Suprapubic skin (tissue), 4 donors: ENCODE measurements at regions not wholly inside any gene's neighbourhood (a gene's known extent, or its start where the extent isn't known, plus 50 kb on each side); places are given as distances from the start of the nearest gene placed in this dataset.

Experiments
- DNase-seq, 2 donors: peaks; one replicate each; pipeline ENCODE4 v3.0.0-alpha.2; 2019; ENCODE audit warnings: low spot score in 2 of 2
- H3K27ac ChIP-seq: fragments of 200-600 bp; sonication (generic); one replicate; pipeline ENCODE4 v1.5.1; 2019
- H3K27me3 ChIP-seq: fragments of 200-600 bp; sonication (generic); one replicate; pipeline ENCODE4 v1.5.1; 2019
- H3K36me3 ChIP-seq: fragments of 200-600 bp; sonication (generic); one replicate; pipeline ENCODE4 v1.5.1; 2019
- H3K4me1 ChIP-seq: fragments of 200-600 bp; sonication (generic); one replicate; pipeline ENCODE4 v1.5.1; 2019
- H3K4me3 ChIP-seq: fragments of 200-600 bp; sonication (generic); one replicate; pipeline ENCODE4 v1.5.1; 2019; ENCODE audit warnings: mild to moderate bottlenecking
- H3K9me3 ChIP-seq: fragments of 200-600 bp; sonication (generic); one replicate; pipeline ENCODE4 v1.5.1; 2019
- CTCF ChIP-seq, 2 donors: fragments of 200-600 bp in 1 of 2; fragments of 450-650 bp in 1 of 2; sonication (generic) in 1 of 2; IDR thresholded peaks; one replicate each; pipeline ENCODE4 v1.5.1; 2016 to 2019; ENCODE audit warnings: antibody characterized with exemption in 2 of 2, mild to moderate bottlenecking in 1 of 2, moderate library complexity in 1 of 2
- EP300 ChIP-seq: sonication (generic); formaldehyde crosslinking; IDR thresholded peaks from one replicate; pipeline ENCODE4 v1.6.1; 2017; ENCODE audit warnings: antibody characterized with exemption
- POLR2A ChIP-seq, 2 donors: fragments of 450-650 bp; IDR thresholded peaks; one replicate each; pipeline ENCODE4 v1.6.1; 2017; ENCODE audit warnings: antibody characterized with exemption in 2 of 2, mild to moderate bottlenecking in 2 of 2, moderate library complexity in 2 of 2
- POLR2AphosphoS5 ChIP-seq, 3 donors: sonication (generic); formaldehyde crosslinking; IDR thresholded peaks; one replicate each; pipeline ENCODE4 v1.6.1; 2017; ENCODE audit warnings: antibody characterized with exemption in 3 of 3
- WGBS: methylation state at CpG from one replicate; pipeline ENCODE4 v1.1.5; 2018; 5-methylcytosine and 5-hydroxymethylcytosine counted together

DNA sequence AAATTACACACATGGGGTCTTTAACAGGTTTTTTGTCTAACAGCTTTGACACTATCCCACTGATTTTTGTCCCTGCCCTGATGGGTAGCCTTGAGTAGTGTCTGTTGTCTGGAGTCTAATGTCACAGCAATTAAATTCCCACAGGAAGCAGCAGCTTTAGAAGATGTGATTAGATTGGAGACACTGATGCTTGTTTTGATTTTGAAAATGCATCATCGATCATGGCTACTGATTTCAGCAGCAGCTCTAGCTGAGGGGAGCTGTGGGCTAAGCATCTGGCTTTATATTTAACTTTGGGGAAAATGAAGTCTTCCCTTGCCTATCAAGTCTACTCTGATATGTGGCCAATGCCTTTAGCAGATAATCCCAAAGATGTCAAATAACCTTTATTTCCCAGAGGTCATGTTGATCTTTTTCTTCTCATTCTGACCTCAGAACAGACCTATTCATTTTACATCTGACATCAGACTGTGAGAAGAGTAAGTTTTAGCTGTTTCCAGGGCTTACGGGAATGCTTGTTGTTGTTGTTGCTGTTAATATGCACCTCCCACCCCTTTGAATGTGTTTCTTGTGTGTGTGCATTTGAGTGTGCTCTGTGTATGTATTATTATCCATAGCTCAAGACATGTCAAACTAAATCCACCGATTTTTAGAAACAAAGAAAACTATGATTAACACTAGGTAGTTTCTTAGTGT is 704.9 kb upstream of the NUDT12 start:
- Histone ChIP-seq H3K4me3 (no peak overlapping the region), H3K36me3 (no peaks in the 10 kb centered on the region), H3K4me1 (no peaks in the 10 kb centered on the region), H3K27ac (no peak overlapping the region), H3K9me3 (no peaks in the 10 kb centered on the region), H3K27me3 (no peaks in the 10 kb centered on the region)
- TF ChIP-seq EP300 (no peak), POLR2A (IDR thresholded peaks at IDR 0.05) (no peak), CTCF (IDR thresholded peaks at IDR 0.05) (no peak), POLR2AphosphoS5 (IDR thresholded peaks at IDR 0.05) (no peak)
- no peak for DNase-seq
- 64% methylated on average over 3 of the region's 3 CpGs for WGBS

DNA sequence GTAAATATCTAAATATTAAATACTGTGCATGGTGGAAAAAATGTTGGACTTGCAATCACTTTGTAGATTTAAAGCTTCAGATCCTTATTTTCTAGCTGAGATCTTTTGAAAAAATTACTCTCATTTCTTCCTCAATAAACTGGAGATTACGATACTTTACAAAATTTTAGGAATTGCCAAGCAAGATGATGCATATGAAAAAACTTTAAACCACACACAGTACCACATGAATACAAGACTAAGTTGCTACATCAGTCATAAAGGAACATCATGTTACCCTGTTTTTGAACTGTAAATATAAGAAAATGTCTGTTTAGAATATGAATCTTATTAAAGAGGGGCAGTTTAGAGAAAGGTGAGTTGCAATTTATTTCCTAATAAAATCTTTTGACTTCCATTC is 703.6 kb upstream of the NUDT12 start:
- H3K4me3 ChIP-seq, result no peak overlapping the region
- no peak for TF ChIP-seq EP300
- no peak for TF ChIP-seq POLR2A (IDR thresholded peaks at IDR 0.05)
- no peak for TF ChIP-seq POLR2AphosphoS5 (IDR thresholded peaks at IDR 0.05)
- TF ChIP-seq CTCF (IDR thresholded peaks at IDR 0.05), result no peak
- H3K27ac ChIP-seq, result no peak overlapping the region
- no peaks in the 10 kb centered on the region for H3K4me1 ChIP-seq
- no peaks in the 10 kb centered on the region for H3K9me3 ChIP-seq
- H3K27me3 ChIP-seq, result no peaks in the 10 kb centered on the region
- WGBS, result 81% methylated on average over 1 of the region's 1 CpG
- no peaks in the 10 kb centered on the region for H3K36me3 ChIP-seq
- DNase-seq, result no peak

DNA sequence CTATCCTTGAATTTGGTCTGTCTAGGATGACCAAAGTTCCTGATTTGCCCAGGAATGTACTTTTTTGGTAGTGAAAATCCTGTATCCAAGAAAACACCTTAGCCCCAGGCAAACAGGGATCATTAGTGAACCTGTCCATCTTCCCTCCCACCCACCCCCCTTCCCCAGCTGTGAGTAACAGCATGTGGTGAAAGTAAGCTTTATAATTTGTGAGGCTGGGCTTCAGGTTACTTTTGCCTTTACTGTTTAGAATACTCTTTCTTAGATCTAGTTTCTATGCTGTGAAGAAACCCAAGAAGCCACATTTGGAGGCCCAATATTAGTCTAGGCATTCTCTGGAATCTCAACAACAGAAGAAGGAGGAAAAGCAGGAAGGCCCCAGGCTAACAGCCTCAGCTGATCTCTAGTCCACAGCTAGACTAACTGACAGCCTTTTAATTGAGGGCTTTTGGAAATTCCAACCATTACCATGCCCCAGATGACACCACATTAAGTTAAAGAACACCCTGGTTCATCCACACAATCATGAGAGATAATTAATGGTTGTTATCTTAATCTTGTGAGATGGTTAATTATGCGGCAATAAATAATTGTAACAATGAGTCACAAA is 703.0 kb upstream of the NUDT12 start:
- H3K36me3 ChIP-seq, result no peaks in the 10 kb centered on the region
- DNase-seq, result no peak
- 62% methylated on average over 1 of the region's 1 CpG for WGBS
- H3K27ac ChIP-seq, result no peak overlapping the region
- H3K27me3 ChIP-seq, result no peaks in the 10 kb centered on the region
- no peak for TF ChIP-seq POLR2AphosphoS5 (IDR thresholded peaks at IDR 0.05)
- no peaks in the 10 kb centered on the region for H3K4me1 ChIP-seq
- no peaks in the 10 kb centered on the region for H3K9me3 ChIP-seq
- no peak overlapping the region for H3K4me3 ChIP-seq

- Histone ChIP-seq H3K36me3 (no peaks in the 10 kb centered on the region), H3K9me3 (no peaks in the 10 kb centered on the region), H3K4me3 (no peak overlapping the region), H3K27ac (no peak overlapping the region), H3K27me3 (no peaks in the 10 kb centered on the region), H3K4me1 (no peaks in the 10 kb centered on the region)
- no peak for DNase-seq
- 54% methylated on average over 3 of the region's 3 CpGs for WGBS
- TF ChIP-seq POLR2AphosphoS5 (IDR thresholded peaks at IDR 0.05) (no peak), EP300 (no peak)
Measured at GRCh38 chr5:104247260-104247659, 684.7 kb upstream of the NUDT12 start.

- Histone ChIP-seq H3K27ac (no peak overlapping the region), H3K36me3 (no peaks in the 10 kb centered on the region), H3K4me3 (no peak overlapping the region), H3K4me1 (no peaks in the 10 kb centered on the region), H3K27me3 (no peaks in the 10 kb centered on the region), H3K9me3 (no peaks in the 10 kb centered on the region)
- TF ChIP-seq CTCF (IDR thresholded peaks at IDR 0.05) (no peak), POLR2AphosphoS5 (IDR thresholded peaks at IDR 0.05) (no peak), EP300 (no peak), POLR2A (IDR thresholded peaks at IDR 0.05) (no peak)
- 33% methylated on average over 4 of the region's 4 CpGs for WGBS
- DNase-seq, result no peak
Measured at GRCh38 chr5:104241046-104241445, 678.5 kb upstream of the NUDT12 start.

DNA sequence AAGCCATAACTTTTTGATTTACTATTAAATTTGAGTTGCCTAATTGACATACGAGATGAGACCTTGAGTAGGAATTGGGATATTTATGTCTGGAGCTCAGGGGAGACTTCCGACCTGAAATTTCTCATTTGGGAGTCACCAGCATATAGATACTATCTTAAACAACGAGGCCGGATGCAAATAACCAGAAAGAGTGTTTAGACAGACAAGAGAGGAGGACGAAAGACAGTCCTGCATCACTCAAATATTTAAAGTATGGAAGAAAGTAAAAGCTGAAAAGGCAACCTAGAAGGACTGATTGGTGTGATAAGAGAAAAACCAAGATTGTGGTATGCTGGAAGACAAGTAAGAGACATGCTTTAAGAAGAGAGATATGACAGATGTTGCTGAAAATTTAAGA is 675.0 kb upstream of the NUDT12 start:
- TF ChIP-seq EP300 (no peak), POLR2A (IDR thresholded peaks at IDR 0.05) (no peak), POLR2AphosphoS5 (IDR thresholded peaks at IDR 0.05) (no peak), CTCF (IDR thresholded peaks at IDR 0.05) (no peak)
- Histone ChIP-seq H3K36me3 (no peaks in the 10 kb centered on the region), H3K27ac (no peak overlapping the region), H3K27me3 (no peaks in the 10 kb centered on the region), H3K9me3 (no peaks in the 10 kb centered on the region), H3K4me1 (no peaks in the 10 kb centered on the region), H3K4me3 (no peak overlapping the region)
- DNase-seq, result no peak
- WGBS, result 74% methylated on average over 5 of the region's 5 CpGs
